Smooth muscle cell (in vitro differentiated cells): ENCODE measurements at regions not wholly inside any gene's neighbourhood (a gene's known extent, or its start where the extent isn't known, plus 50 kb on each side); places are given as distances from the start of the nearest gene placed in this dataset.

Experiments
- DNase-seq: peaks from one replicate; lab custom pipeline; 2025; ENCODE audit not compliant: unreplicated experiment; lab: John Stamatoyannopoulos, UW
- H2AFZ ChIP-seq: fragments of 200-600 bp; sonication (generic); 2 replicates; pipeline ENCODE4 v1.6.0; 2016; ENCODE audit warnings: antibody characterized with exemption, low read depth, mild to moderate bottlenecking
- H3F3A ChIP-seq: fragments of 200-600 bp; sonication (generic); 2 replicates; pipeline ENCODE4 v1.6.0; 2017; ENCODE audit warnings: antibody characterized with exemption, low read depth
- H3K27ac ChIP-seq: fragments of 200-600 bp; sonication (generic); 2 replicates; pipeline ENCODE4 v1.5.1; 2016; ENCODE audit warnings: low read depth, mild to moderate bottlenecking
- H3K27me3 ChIP-seq: fragments of 200-600 bp; sonication (generic); 2 replicates; pipeline ENCODE4 v1.6.1; 2016; ENCODE audit warnings: low read depth, mild to moderate bottlenecking
- H3K36me3 ChIP-seq: fragments of 200-600 bp; sonication (generic); 2 replicates; pipeline ENCODE4 v1.5.1; 2016; ENCODE audit warnings: low read depth
- H3K4me1 ChIP-seq: fragments of 200-600 bp; sonication (generic); 2 replicates; pipeline ENCODE4 v1.5.1; 2016; ENCODE audit warnings: low read depth
- H3K4me2 ChIP-seq: fragments of 200-600 bp; sonication (generic); 2 replicates; pipeline ENCODE4 v1.6.0; 2016; ENCODE audit warnings: mild to moderate bottlenecking
- H3K4me3 ChIP-seq: fragments of 200-600 bp; sonication (generic); 2 replicates; pipeline ENCODE4 v1.5.1; 2016; ENCODE audit warnings: mild to moderate bottlenecking
- H3K79me2 ChIP-seq: fragments of 200-600 bp; sonication (generic); 2 replicates; pipeline ENCODE4 v1.6.0; 2016; ENCODE audit warnings: low read depth, mild to moderate bottlenecking
- H3K9ac ChIP-seq: fragments of 200-600 bp; sonication (generic); 2 replicates; pipeline ENCODE4 v1.6.0; 2016; ENCODE audit warnings: low read depth
- H3K9me3 ChIP-seq: fragments of 200-600 bp; sonication (generic); replicated peaks from 2 replicates; pipeline ENCODE4 v1.5.1; 2016; ENCODE audit warnings: low read depth
- H4K20me1 ChIP-seq: fragments of 200-600 bp; sonication (generic); 2 replicates; pipeline ENCODE4 v1.6.0; 2016; ENCODE audit warnings: low read depth
- WGBS: methylation state at CpG from one replicate; pipeline ENCODE4 v1.1.7; 2016; ENCODE audit warnings: low lambda C conversion rate; 5-methylcytosine and 5-hydroxymethylcytosine counted together
- TF ChIP-seq, protein P1 (sequence below): fragments of 200-600 bp; sonication (generic); IDR thresholded peaks from 2 replicates; pipeline ENCODE4 v1.5.1; 2017; ENCODE audit warnings: borderline replicate concordance, mild to moderate bottlenecking, antibody characterized with exemption; ENCODE audit not compliant: insufficient read depth, poor library complexity, severe bottlenecking

DNA sequence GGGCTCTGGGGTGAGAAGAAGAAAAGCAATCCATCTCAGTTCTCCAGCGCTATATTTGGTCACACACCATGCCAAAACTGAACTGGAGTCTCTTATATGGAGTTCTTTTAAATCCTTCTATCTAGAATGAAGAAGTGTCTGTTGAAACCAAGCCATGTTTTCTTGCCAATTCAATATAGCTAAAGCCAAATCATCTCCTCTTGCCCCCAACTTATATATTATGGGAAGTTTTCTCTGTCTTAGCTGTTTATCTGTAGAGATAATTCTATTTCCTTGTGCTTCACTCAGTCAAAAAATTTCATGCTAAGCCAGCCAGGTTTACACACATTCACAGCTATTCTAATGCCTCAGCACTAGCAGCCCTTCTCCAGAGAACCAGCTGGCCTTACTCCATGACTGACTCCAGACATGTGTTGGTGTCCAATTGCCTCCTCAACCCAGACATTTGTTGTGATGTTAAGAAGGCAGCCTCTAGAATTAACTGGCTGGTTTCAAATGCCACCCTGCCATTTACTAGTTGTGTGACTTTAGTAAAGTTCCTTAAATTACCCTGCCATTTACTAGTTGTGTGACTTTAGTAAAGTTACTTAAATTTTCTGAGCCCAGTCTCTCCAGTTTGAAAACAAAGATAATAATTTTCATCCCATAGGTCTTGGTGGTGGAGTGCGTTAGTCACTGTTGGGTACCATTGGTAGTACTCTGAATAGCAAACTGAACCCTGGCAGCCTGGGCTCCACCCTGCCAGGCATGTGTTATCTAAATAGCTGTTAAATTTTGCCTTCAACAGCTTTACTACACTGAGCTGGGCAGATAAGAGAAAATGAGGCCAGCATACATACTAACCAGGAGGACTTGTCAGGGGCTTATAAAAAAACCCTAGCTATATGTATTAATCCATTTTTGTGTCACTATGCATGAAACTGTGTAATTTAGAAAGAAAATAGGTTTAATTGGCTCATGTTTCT, 525.1 kb downstream of the LMO7 start:
- H3K79me2 ChIP-seq, result no peaks in the 10 kb centered on the region
- H3F3A ChIP-seq, result no peaks in the 10 kb centered on the region
- no peak for DNase-seq
- no peak overlapping the region for H3K4me2 ChIP-seq
- 86% methylated on average over 2 of the region's 2 CpGs for WGBS
- H3K9me3 ChIP-seq, result no peaks in the 10 kb centered on the region
- H3K27me3 ChIP-seq, result no peaks in the 10 kb centered on the region
- no peaks in the 10 kb centered on the region for H3K4me1 ChIP-seq
- H3K4me3 ChIP-seq, result no peak overlapping the region
- no peak overlapping the region for H3K27ac ChIP-seq
- H2AFZ ChIP-seq, result no peak overlapping the region
- no peaks in the 10 kb centered on the region for H4K20me1 ChIP-seq
- TF ChIP-seq, protein P1, sequence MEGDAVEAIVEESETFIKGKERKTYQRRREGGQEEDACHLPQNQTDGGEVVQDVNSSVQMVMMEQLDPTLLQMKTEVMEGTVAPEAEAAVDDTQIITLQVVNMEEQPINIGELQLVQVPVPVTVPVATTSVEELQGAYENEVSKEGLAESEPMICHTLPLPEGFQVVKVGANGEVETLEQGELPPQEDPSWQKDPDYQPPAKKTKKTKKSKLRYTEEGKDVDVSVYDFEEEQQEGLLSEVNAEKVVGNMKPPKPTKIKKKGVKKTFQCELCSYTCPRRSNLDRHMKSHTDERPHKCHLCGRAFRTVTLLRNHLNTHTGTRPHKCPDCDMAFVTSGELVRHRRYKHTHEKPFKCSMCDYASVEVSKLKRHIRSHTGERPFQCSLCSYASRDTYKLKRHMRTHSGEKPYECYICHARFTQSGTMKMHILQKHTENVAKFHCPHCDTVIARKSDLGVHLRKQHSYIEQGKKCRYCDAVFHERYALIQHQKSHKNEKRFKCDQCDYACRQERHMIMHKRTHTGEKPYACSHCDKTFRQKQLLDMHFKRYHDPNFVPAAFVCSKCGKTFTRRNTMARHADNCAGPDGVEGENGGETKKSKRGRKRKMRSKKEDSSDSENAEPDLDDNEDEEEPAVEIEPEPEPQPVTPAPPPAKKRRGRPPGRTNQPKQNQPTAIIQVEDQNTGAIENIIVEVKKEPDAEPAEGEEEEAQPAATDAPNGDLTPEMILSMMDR, result no peak
- H3K36me3 ChIP-seq, result no peaks in the 10 kb centered on the region
- no peak overlapping the region for H3K9ac ChIP-seq

DNA sequence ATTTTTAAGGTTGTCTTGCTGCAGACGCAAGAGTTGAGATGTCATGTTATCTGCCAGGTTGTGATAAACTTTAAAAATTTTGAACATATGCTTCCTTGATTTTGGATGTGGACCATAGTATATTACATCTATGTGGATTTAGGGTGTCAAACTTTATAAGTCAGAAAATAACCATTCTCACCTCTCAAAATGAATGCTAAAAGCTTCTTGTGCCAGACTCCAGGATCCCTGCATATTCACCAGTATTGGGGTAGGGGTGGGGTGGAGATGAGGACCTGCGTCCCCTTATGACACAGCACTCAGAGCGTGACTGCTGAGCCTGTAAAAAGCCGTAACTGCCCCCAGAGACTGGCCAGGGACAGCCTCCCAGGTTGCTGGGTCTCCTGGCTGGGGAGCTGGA, 524.4 kb downstream of the LMO7 start:
- WGBS, result 96% methylated on average over 4 of the region's 4 CpGs
- Histone ChIP-seq H3K27me3 (no peaks in the 10 kb centered on the region), H4K20me1 (no peaks in the 10 kb centered on the region), H2AFZ (no peak overlapping the region), H3K4me2 (no peak overlapping the region), H3K27ac (no peak overlapping the region), H3K79me2 (no peaks in the 10 kb centered on the region), H3K9ac (no peak overlapping the region), H3K4me3 (no peak overlapping the region), H3K36me3 (no peaks in the 10 kb centered on the region), H3K9me3 (no peaks in the 10 kb centered on the region), H3K4me1 (no peaks in the 10 kb centered on the region), H3F3A (no peaks in the 10 kb centered on the region)
- DNase-seq, result no peak
- TF ChIP-seq, protein P1, result no peak

GRCh38 chr13:76157926-76158325, 521.8 kb downstream of the LMO7 start:
- Histone ChIP-seq H3K27me3 (no peaks in the 10 kb centered on the region), H3K4me2 (no peak overlapping the region), H3K27ac (no peak overlapping the region), H3K4me3 (no peak overlapping the region), H4K20me1 (no peaks in the 10 kb centered on the region), H2AFZ (peak overlapping the region; percentile 28), H3K79me2 (no peaks in the 10 kb centered on the region), H3K4me1 (no peaks in the 10 kb centered on the region), H3K9me3 (no peaks in the 10 kb centered on the region), H3F3A (no peaks in the 10 kb centered on the region), H3K36me3 (no peaks in the 10 kb centered on the region), H3K9ac (no peak overlapping the region)
- DNase-seq, result no peak
- TF ChIP-seq, protein P1, result no peak

DNA sequence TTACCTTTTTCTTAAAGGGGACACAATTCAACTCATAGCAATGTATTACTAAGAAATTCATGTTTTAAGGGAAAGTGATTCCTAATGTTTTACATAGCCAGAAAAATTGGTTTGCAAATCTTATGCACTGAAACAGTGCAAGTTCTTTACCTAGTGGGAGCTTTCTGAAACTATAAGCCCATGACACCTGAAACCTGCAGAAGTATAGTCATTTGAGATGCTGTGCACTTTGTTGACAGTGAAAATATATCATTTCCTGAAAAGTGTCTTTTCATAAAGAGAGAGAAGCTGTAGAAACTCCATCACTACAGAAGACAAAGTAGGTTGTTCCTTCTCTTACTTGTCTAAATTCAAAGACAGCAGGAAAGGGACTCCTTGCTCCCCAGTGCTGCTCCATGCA, 517.1 kb downstream of the LMO7 start:
- Histone ChIP-seq H2AFZ (no peak overlapping the region), H3K27ac (no peak overlapping the region), H3K79me2 (no peaks in the 10 kb centered on the region), H3K9me3 (no peaks in the 10 kb centered on the region), H3F3A (no peaks in the 10 kb centered on the region), H3K27me3 (no peaks in the 10 kb centered on the region), H3K4me3 (no peak overlapping the region), H3K36me3 (no peaks in the 10 kb centered on the region), H4K20me1 (no peaks in the 10 kb centered on the region), H3K4me1 (no peaks in the 10 kb centered on the region), H3K9ac (no peak overlapping the region), H3K4me2 (no peak overlapping the region)
- TF ChIP-seq, protein P1, result no peak
- DNase-seq, result no peak
